GM12878 (cell line): ENCODE measurements at regions not wholly inside any gene's neighbourhood (a gene's known extent, or its start where the extent isn't known, plus 50 kb on each side); places are given as distances from the start of the nearest gene placed in this dataset.

Source experiments
- ATAC-seq: fragments of 200-7000 bp; cut with Tn5 transposase; 3 replicates; pipeline ENCODE4 v1.9.1; 2020; ENCODE audit warnings: mild to moderate bottlenecking, moderate library complexity
- BruUV-seq: library from RNA; stranded (reverse); fragments of 400-500 nt; replicated peaks from 2 replicates; lab custom pipeline; 2021; lab: Mats Ljungman, UMichigan
- CTCF ChIA-PET: fragments of 300-600 bp; sonication (Branson Sonifier 250); formaldehyde crosslinking; extraction: SDS; loops from one replicate; lab custom pipeline; 2021; ENCODE audit warnings: inconsistent platforms; lab: Yijun Ruan, JAX
- POLR2A ChIA-PET: fragments of 350-600 bp; formaldehyde crosslinking; extraction: SDS; loops from one replicate; lab custom pipeline; 2021; ENCODE audit warnings: inconsistent platforms; lab: Charles Lee
- RAD21 ChIA-PET: fragments of 300-600 bp; sonication (Branson Sonifier 250); formaldehyde crosslinking; loops from one replicate; lab custom pipeline; 2023; ENCODE audit warnings: antibody characterized with exemption; ENCODE audit not compliant: unreplicated experiment; lab: Charles Lee
- SMC1A ChIA-PET: fragments of 300-600 bp; sonication (Branson Sonifier 250); formaldehyde crosslinking; loops from one replicate; lab custom pipeline; 2023; ENCODE audit not compliant: unreplicated experiment, uncharacterized antibody; lab: Charles Lee
- DNase-seq: peaks from one replicate; pipeline ENCODE4 v3.0.0-alpha.2; 2011; ENCODE audit warnings: low read depth, low spot score
- FAIRE-seq: peaks from 3 replicates; lab custom pipeline; 2011; peaks lifted over from hg19 to GRCh38; lab: Jason Lieb, UNC
- H2AFZ ChIP-seq: 2 replicates; pipeline ENCODE4 v1.6.0; 2011; ENCODE audit warnings: low read depth, low read length, control low read depth; ENCODE audit not compliant: control insufficient read depth
- H3K27ac ChIP-seq: 2 replicates; pipeline ENCODE4 v1.5.1; 2011; ENCODE audit warnings: control low read depth; ENCODE audit not compliant: control insufficient read depth, insufficient read depth
- H3K27me3 ChIP-seq, 2 experiments: replicated peaks in 1 of 2; 2 replicates each; pipeline versions ENCODE4 v1.6.0 to v1.6.1; 2011; ENCODE audit warnings: low read length in 1 of 2; ENCODE audit not compliant: control insufficient read depth in 2 of 2, insufficient read depth in 2 of 2
- H3K36me3 ChIP-seq, 2 experiments: 2 replicates each; pipeline ENCODE4 v1.5.1; 2011; ENCODE audit warnings: low read length in 1 of 2; ENCODE audit not compliant: control insufficient read depth in 2 of 2, insufficient read depth in 2 of 2
- H3K4me1 ChIP-seq: 2 replicates; pipeline ENCODE4 v1.6.1; 2011; ENCODE audit warnings: mild to moderate bottlenecking, low read length, moderate library complexity, mixed read lengths; ENCODE audit not compliant: control insufficient read depth, insufficient read depth
- H3K4me2 ChIP-seq: 2 replicates; pipeline ENCODE4 v1.6.0; 2011; ENCODE audit warnings: control low read depth; ENCODE audit not compliant: control insufficient read depth, insufficient read depth
- H3K4me3 ChIP-seq: fragments of 200-600 bp; sonication (generic); 2 replicates; pipeline ENCODE4 v1.5.1; 2016
- H3K79me2 ChIP-seq: 2 replicates; pipeline ENCODE4 v1.6.0; 2011; ENCODE audit warnings: low read length; ENCODE audit not compliant: control insufficient read depth, insufficient read depth
- H3K9ac ChIP-seq: 2 replicates; pipeline ENCODE4 v1.8.0; 2011; ENCODE audit warnings: low read length, control low read depth, mixed read lengths; ENCODE audit not compliant: control insufficient read depth, insufficient read depth
- H3K9me3 ChIP-seq: replicated peaks from 3 replicates; pipeline ENCODE4 v1.5.1; 2011; ENCODE audit warnings: mild to moderate bottlenecking, low read length; ENCODE audit not compliant: control insufficient read depth, insufficient read depth
- H4K20me1 ChIP-seq: 2 replicates; pipeline ENCODE4 v1.6.0; 2011; ENCODE audit not compliant: control insufficient read depth, insufficient read depth
- E2F4 ChIP-seq: IDR thresholded peaks from 2 replicates; pipeline ENCODE4 v1.6.1; 2012; ENCODE audit warnings: low read depth, low read length, improper control_type of control experiment
- ETV6 ChIP-seq, 2 experiments: fragments of 450-650 bp in 1 of 2; IDR thresholded peaks in 1 of 2; conservative IDR thresholded peaks in 1 of 2; 2 replicates each; pipeline ENCODE4 v1.6.1; 2014; ENCODE audit warnings: antibody characterized with exemption in 1 of 2, borderline replicate concordance in 1 of 2, low read depth in 1 of 2, mild to moderate bottlenecking in 1 of 2, moderate library complexity in 1 of 2
- JUND ChIP-seq: IDR thresholded peaks from 2 replicates; pipeline ENCODE4 v1.6.1; 2012; ENCODE audit warnings: low read depth, mild to moderate bottlenecking, low read length, improper control_type of control experiment, moderate library complexity
- KLF5 ChIP-seq: fragments of 450-650 bp; IDR thresholded peaks from 2 replicates; pipeline ENCODE4 v1.6.1; 2014; ENCODE audit warnings: mild to moderate bottlenecking; ENCODE audit not compliant: partially characterized antibody
- NFXL1 ChIP-seq: fragments of 450-650 bp; IDR thresholded peaks from 2 replicates; pipeline ENCODE4 v1.6.1; 2017; ENCODE audit warnings: antibody characterized with exemption, mild to moderate bottlenecking, borderline replicate concordance
- RB1 ChIP-seq: fragments of 450-650 bp; formaldehyde crosslinking; IDR thresholded peaks from 2 replicates; pipeline ENCODE4 v1.6.1; 2017; ENCODE audit warnings: mild to moderate bottlenecking, borderline replicate concordance
- SMC3 ChIP-seq: IDR thresholded peaks from 2 replicates; pipeline ENCODE4 v1.6.1; 2011; ENCODE audit warnings: low read length, improper control_type of control experiment, borderline replicate concordance
- SREBF1 ChIP-seq: IDR thresholded peaks from 2 replicates; pipeline ENCODE4 v1.6.1; 2012; ENCODE audit warnings: mild to moderate bottlenecking, low read length
- ZBTB33 ChIP-seq: fragments of 450-650 bp; IDR thresholded peaks from 2 replicates; pipeline ENCODE4 v1.6.1; 2017; ENCODE audit warnings: mild to moderate bottlenecking
- ZNF622 ChIP-seq: fragments of 450-650 bp; IDR thresholded peaks from 2 replicates; pipeline ENCODE4 v1.6.1; 2017; ENCODE audit warnings: mild to moderate bottlenecking, inconsistent platforms
- WGBS: methylation state at CpG from one replicate; pipeline ENCODE4 v1.1.6; 2016; ENCODE audit warnings: low lambda C conversion rate; ENCODE audit not compliant: insufficient replicate concordance, insufficient coverage; ENCODE audit errors: missing lambda C conversion rate; 5-methylcytosine and 5-hydroxymethylcytosine counted together
- in situ Hi-C: fragments of 300-500 bp; cut with MboI; formaldehyde crosslinking; loops from 9 replicates; pipeline ENCODE4 v1.14.3; 2018; ENCODE audit warnings: mixed read lengths
- intact Hi-C: fragments of 100-400 bp; cut with micrococcal nuclease; formaldehyde crosslinking; loops from one replicate; pipeline ENCODE4 v1.14.2; 2022; ENCODE audit not compliant: unreplicated experiment
- TF ChIP-seq, protein P1 (sequence below): IDR thresholded peaks from 2 replicates; pipeline ENCODE4 v1.6.1; 2012; ENCODE audit warnings: low read depth, low read length, improper control_type of control experiment

GRCh38 chr17:13864521-13864920 lies 204.8 kb upstream of the COX10 start:
- WGBS: 4% methylated on average over 3 of the region's 3 CpGs
- Histone ChIP-seq H3K4me2 (no peak overlapping the region), H3K27me3 (no peaks in the 10 kb centered on the region), H3K79me2 (no peaks in the 10 kb centered on the region), H3K9ac (no peak overlapping the region), H3K36me3 (no peaks in the 10 kb centered on the region), H3K4me1 (no peaks in the 10 kb centered on the region), H3K9me3 (no peaks in the 10 kb centered on the region; the same call in 2 of the 3 replicates), H4K20me1 (no peaks in the 10 kb centered on the region), H3K4me3 (no peak overlapping the region), H2AFZ (no peak overlapping the region), H3K27ac (no peak overlapping the region)
- ChIA-PET RAD21 (no interaction called here), POLR2A (no interaction called here), CTCF (no interaction called here), SMC1A (no interaction called here)
- intact Hi-C loops (no loop called here), in situ Hi-C loops (no loop called here)
- no TSS peak for BruUV-seq
- TF ChIP-seq ETV6 (conservative IDR thresholded peaks at IDR 0.05 in 1 of 2, IDR thresholded peaks at IDR 0.05 in 1 of 2; ENCODE audit: borderline replicate concordance in 1 of 2, low read depth in 1 of 2): no peak
- no peak for TF ChIP-seq JUND
- no peak for TF ChIP-seq ZNF622
- no peak for FAIRE-seq
- no peak for DNase-seq
- no peak for ATAC-seq

DNA sequence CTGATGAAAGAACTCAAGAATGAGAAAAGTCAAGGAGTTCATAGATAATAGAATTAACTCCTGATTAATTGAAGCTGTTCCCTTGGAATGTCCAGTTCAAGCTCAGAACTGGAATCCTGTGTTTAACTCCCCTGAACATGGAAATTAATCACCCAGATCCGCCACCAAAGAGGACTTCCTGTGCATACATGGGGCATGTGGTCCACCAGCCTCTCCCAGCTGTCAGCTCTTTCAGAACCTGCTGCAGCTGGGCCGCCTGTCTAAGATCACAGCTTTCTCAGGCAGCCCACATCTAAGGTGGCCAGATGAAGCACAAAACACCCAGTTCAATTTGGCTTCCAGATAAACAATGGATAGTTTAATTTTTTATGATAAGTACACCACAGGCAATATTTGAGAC lies 203.7 kb upstream of the COX10 start:
- H3K27me3 ChIP-seq: no peaks in the 10 kb centered on the region
- 21% methylated on average over 2 of the region's 2 CpGs for WGBS
- no peaks in the 10 kb centered on the region for H3K36me3 ChIP-seq
- no peak overlapping the region for H3K9ac ChIP-seq
- no peaks in the 10 kb centered on the region; the same call in 2 of the 3 replicates for H3K9me3 ChIP-seq
- RAD21 ChIA-PET: no interaction called here
- SMC1A ChIA-PET: no interaction called here
- H2AFZ ChIP-seq: no peak overlapping the region
- H3K4me2 ChIP-seq: no peak overlapping the region
- BruUV-seq: no TSS peak
- FAIRE-seq (no peak), ATAC-seq (no peak), DNase-seq (no peak)
- no peaks in the 10 kb centered on the region for H3K4me1 ChIP-seq
- in situ Hi-C loops: loop anchor here (5.0 kb wide), 1 partner anchor 52 kb away; no protein-coding TSS in a partner anchor
- intact Hi-C loops: no loop called here
- TF ChIP-seq KLF5 (no peak), SMC3 (no peak), E2F4 (no peak), SREBF1 (no peak), ZBTB33 (no peak), NFXL1 (no peak), RB1 (no peak)
- TF ChIP-seq, protein P1, sequence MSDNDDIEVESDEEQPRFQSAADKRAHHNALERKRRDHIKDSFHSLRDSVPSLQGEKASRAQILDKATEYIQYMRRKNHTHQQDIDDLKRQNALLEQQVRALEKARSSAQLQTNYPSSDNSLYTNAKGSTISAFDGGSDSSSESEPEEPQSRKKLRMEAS: no peak
- no peak overlapping the region for H3K4me3 ChIP-seq
- no peak overlapping the region for H3K27ac ChIP-seq
- no peaks in the 10 kb centered on the region for H4K20me1 ChIP-seq
- H3K79me2 ChIP-seq: no peaks in the 10 kb centered on the region
- POLR2A ChIA-PET: no interaction called here
- CTCF ChIA-PET: interaction anchor here (0.6 kb wide), 1 partner anchor 284 kb away, joined by 3 read pairs; no protein-coding TSS in a partner anchor
